ENCODE measurements at regions not wholly inside any gene's neighbourhood (a gene's known extent, or its start where the extent isn't known, plus 50 kb on each side); places are given as distances from the start of the nearest gene placed in this dataset.

GRCh38 chr10:61219696-61220095 is 233.5 kb downstream of the TMEM26 start:
- H3K9me1 ChIP-seq (ENCODE audit: insufficient read depth, low read length), result no peaks in the 10 kb centered on the region
- ATAC-seq (ENCODE audit: low read depth), result no peak
- H4K91ac ChIP-seq (ENCODE audit: insufficient read depth, low read depth, low read length), result no peak overlapping the region
- H3K36me3 ChIP-seq (ENCODE audit: control insufficient read depth, insufficient read depth, low read length), result no peaks in the 10 kb centered on the region
- H4K5ac ChIP-seq (ENCODE audit: low read depth, low read length), result no peak overlapping the region
- no peak overlapping the region for H2AK5ac ChIP-seq (ENCODE audit: low read depth, low read length)
- no peak for TF ChIP-seq FOS (IDR thresholded peaks at IDR 0.05; ENCODE audit: low read depth, low read length)
- no peak for TF ChIP-seq SMC3 (IDR thresholded peaks at IDR 0.05; ENCODE audit: low read depth, low read length)
- no peak for TF ChIP-seq CTCF (conservative IDR thresholded peaks at IDR 0.05; ENCODE audit: low read depth, low read length)
- H2BK15ac ChIP-seq (ENCODE audit: low read depth, low read length), result no peak overlapping the region
- H2BK5ac ChIP-seq (ENCODE audit: low read depth, low read length, poor library complexity, severe bottlenecking), result no peak overlapping the region
- H2BK20ac ChIP-seq (ENCODE audit: low read depth, low read length), result no peak overlapping the region
- no peak overlapping the region for H2AK9ac ChIP-seq (replicated peaks; ENCODE audit: low read depth, low read length, poor library complexity)
- no peaks in the 10 kb centered on the region for H3K79me1 ChIP-seq (ENCODE audit: low read depth in 1 of 2, low read length in 2 of 2)
- H3K4me2 ChIP-seq (ENCODE audit: low read depth, low read length), result no peak overlapping the region
- H3K18ac ChIP-seq (ENCODE audit: low read depth, low read length), result no peak overlapping the region
- no peak overlapping the region for H3K9ac ChIP-seq (ENCODE audit: low read depth, low read length)
- H4K20me1 ChIP-seq (ENCODE audit: insufficient read depth, low read length), result no peaks in the 10 kb centered on the region
- H3K4ac ChIP-seq (ENCODE audit: low read depth, low read length), result no peak overlapping the region
- H3K23ac ChIP-seq (ENCODE audit: low read depth, low read length), result no peak overlapping the region
- H3K9me3 ChIP-seq (ENCODE audit: control insufficient read depth, insufficient read depth, low read length), result peaks cover 3% of the 10 kb centered on the region; the same call in 1 of the 2 replicates
- H4K8ac ChIP-seq (ENCODE audit: low read depth in 2 of 2, low read length in 2 of 2), result no peak overlapping the region
- intact Hi-C loops (cut with micrococcal nuclease) (loop anchor here (10.0 kb wide), 1 partner anchor 135 kb away; no protein-coding TSS in a partner anchor), dilution Hi-C loops (cut with HindIII; ENCODE audit: low sequenced_read_pairs, unreplicated experiment) (no loop called here), in situ Hi-C loops (cut with MboI; ENCODE audit: low sequenced_read_pairs) (no loop called here)
- no peak overlapping the region for H2AFZ ChIP-seq (replicated peaks; ENCODE audit: low read length, poor library complexity)
- H2BK120ac ChIP-seq (ENCODE audit: low read depth, low read length), result no peak overlapping the region
- H3K56ac ChIP-seq (ENCODE audit: extremely low read depth, insufficient read depth, low read length), result no peak overlapping the region
- no peak overlapping the region for H3K14ac ChIP-seq (replicated peaks; ENCODE audit: low read depth, low read length)
- H3K4me1 ChIP-seq (ENCODE audit: control insufficient read depth, insufficient read depth, low read length), result no peaks in the 10 kb centered on the region
- POLR2A ChIA-PET (ENCODE audit: unreplicated experiment), result no interaction called here
- no CpG with 5 or more reads among the region's 1 CpG for WGBS, 2 experiments (ENCODE audit: extremely low coverage in 2 of 2, insufficient read length in 1 of 2)
- DNase-seq, result no peak
- no peak overlapping the region for H3K27ac ChIP-seq (ENCODE audit: insufficient read depth, low read length)
- H3K4me3 ChIP-seq (ENCODE audit: insufficient read depth, low read depth, low read length), result no peak overlapping the region
- no TSS peak for BruUV-seq (replicated peaks)
- CTCF ChIA-PET, result interaction anchor here (0.9 kb wide), 1 partner anchor 30 kb away, joined by 3 read pairs; no protein-coding TSS in a partner anchor
- H3K27me3 ChIP-seq (ENCODE audit: control insufficient read depth, insufficient read depth, low read length), result no peaks in the 10 kb centered on the region; the same call in 1 of the 2 replicates
